Left lung (tissue), 4 donors: ENCODE measurements at regions not wholly inside any gene's neighbourhood (a gene's known extent, or its start where the extent isn't known, plus 50 kb on each side); places are given as distances from the start of the nearest gene placed in this dataset.

Experiments
- ATAC-seq: fragments of 200-7000 bp; cut with Tn5 transposase; one replicate; pipeline ENCODE4 v1.9.1; 2020; ENCODE audit warnings: moderate library complexity
- DNase-seq, 4 donors: peaks; one replicate each; pipeline ENCODE4 v3.0.0-alpha.2; 2013 to 2020
- H3K27ac ChIP-seq, 2 donors: fragments of 200-600 bp; sonication (generic) in 1 of 2; one replicate each; pipeline versions ENCODE4 v1.5.0 to v1.8.0; 2020 to 2021
- H3K27me3 ChIP-seq, 2 donors: fragments of 200-600 bp; sonication (generic) in 1 of 2; one replicate each; pipeline versions ENCODE4 v1.5.0 to v1.8.0; 2020 to 2021
- H3K36me3 ChIP-seq, 2 donors: fragments of 200-600 bp; sonication (generic) in 1 of 2; one replicate each; pipeline versions ENCODE4 v1.5.0 to v1.8.0; 2020 to 2021
- H3K4me1 ChIP-seq, 2 donors: fragments of 200-600 bp; one replicate each; pipeline ENCODE4 v1.8.0; 2021
- H3K4me3 ChIP-seq, 2 donors: fragments of 200-600 bp; sonication (generic) in 1 of 2; one replicate each; pipeline versions ENCODE4 v1.5.0 to v1.8.0; 2020 to 2021; ENCODE audit warnings: mild to moderate bottlenecking in 1 of 2
- H3K9me3 ChIP-seq, 2 donors: fragments of 200-600 bp; sonication (generic) in 1 of 2; one replicate each; pipeline versions ENCODE4 v1.5.0 to v1.8.0; 2020 to 2021
- intact Hi-C, 2 donors: fragments of 100-400 bp; cut with DNase I; formaldehyde crosslinking; loops; one replicate each; pipeline versions ENCODE4 v1.11.2 to v1.14.2; 2022
- TF ChIP-seq, protein P1 (sequence below), 2 donors: fragments of 200-600 bp; sonication (generic) in 1 of 2; IDR thresholded peaks; one replicate each; pipeline versions ENCODE4 v1.5.0 to v1.8.0; 2021; ENCODE audit warnings: antibody characterized with exemption in 2 of 2
- donor health status: DM: no; HTN: yes; CAD: no.
- donor health status: DM: no; HTN: no; CAD: no.

DNA sequence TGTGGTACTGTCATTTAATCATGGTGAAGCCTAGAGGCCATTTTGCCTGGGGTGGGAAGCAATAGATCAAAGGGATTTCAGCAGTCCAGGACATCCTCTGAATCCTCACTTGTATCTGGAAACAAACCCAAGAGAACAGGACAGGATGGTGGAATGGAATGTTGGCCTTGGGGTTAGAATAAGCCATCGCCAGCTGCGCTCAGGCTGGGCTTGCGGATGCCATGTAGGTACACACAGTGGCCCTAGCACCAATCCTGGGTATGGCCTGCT is 76.5 kb upstream of the ALDH1A3 start:
- Histone ChIP-seq H3K4me3 (no peak overlapping the region), H3K36me3 (no peaks in the 10 kb centered on the region), H3K4me1 (no peaks in the 10 kb centered on the region), H3K27ac (no peak overlapping the region), H3K9me3 (peaks cover 0 to 22% of the 10 kb centered on the region in 2 donors), H3K27me3 (no peaks in the 10 kb centered on the region)
- TF ChIP-seq, protein P1, sequence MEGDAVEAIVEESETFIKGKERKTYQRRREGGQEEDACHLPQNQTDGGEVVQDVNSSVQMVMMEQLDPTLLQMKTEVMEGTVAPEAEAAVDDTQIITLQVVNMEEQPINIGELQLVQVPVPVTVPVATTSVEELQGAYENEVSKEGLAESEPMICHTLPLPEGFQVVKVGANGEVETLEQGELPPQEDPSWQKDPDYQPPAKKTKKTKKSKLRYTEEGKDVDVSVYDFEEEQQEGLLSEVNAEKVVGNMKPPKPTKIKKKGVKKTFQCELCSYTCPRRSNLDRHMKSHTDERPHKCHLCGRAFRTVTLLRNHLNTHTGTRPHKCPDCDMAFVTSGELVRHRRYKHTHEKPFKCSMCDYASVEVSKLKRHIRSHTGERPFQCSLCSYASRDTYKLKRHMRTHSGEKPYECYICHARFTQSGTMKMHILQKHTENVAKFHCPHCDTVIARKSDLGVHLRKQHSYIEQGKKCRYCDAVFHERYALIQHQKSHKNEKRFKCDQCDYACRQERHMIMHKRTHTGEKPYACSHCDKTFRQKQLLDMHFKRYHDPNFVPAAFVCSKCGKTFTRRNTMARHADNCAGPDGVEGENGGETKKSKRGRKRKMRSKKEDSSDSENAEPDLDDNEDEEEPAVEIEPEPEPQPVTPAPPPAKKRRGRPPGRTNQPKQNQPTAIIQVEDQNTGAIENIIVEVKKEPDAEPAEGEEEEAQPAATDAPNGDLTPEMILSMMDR (IDR thresholded peaks at IDR 0.05), result no peak
- no peak for DNase-seq
- intact Hi-C loops, result no loop called here
- ATAC-seq, result no peak

- H3K4me3 ChIP-seq, result no peak overlapping the region
- no peak overlapping the region for H3K27ac ChIP-seq
- intact Hi-C loops, result no loop called here
Measured at GRCh38 chr15:100806157-100806556, 73.5 kb upstream of the ALDH1A3 start.

DNA sequence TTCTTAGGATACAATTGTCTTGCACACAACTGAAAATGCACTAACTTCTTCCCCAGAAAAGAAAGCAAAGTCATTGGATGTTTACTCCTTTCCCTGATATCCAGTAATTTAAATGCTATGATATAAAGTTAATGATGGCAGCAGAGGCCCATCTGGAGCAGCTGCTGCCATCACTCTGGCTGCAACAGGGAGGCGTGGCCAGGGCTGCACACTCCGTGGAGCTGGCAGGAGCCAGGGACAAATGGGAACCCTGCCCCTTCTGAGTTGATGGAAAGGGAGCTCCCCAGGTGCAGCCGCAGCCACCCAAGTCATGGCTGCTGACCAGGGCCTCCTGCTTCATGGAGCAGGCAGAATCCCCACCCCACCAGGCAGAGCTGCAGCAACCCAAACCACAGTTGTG is 72.6 kb upstream of the ALDH1A3 start:
- intact Hi-C loops, result no loop called here
- Histone ChIP-seq H3K27ac (no peak overlapping the region), H3K27me3 (no peaks in the 10 kb centered on the region), H3K4me1 (no peaks in the 10 kb centered on the region), H3K4me3 (no peak overlapping the region), H3K9me3 (peaks cover 0 to 23% of the 10 kb centered on the region in 2 donors), H3K36me3 (no peaks in the 10 kb centered on the region)
- DNase-seq (peak in 1 of 4 donors; percentile 70), ATAC-seq (no peak)
- TF ChIP-seq, protein P1 (IDR thresholded peaks at IDR 0.05), result no peak

More at GRCh38 chr15:100806157-100806556, 73.5 kb upstream of the ALDH1A3 start:
- DNase-seq (no peak), ATAC-seq (no peak)
- TF ChIP-seq, protein P1 (IDR thresholded peaks at IDR 0.05), result no peak
- Histone ChIP-seq H3K27me3 (no peaks in the 10 kb centered on the region), H3K36me3 (no peaks in the 10 kb centered on the region), H3K4me1 (no peaks in the 10 kb centered on the region), H3K9me3 (peaks cover 0 to 23% of the 10 kb centered on the region in 2 donors)

- ATAC-seq (no peak), DNase-seq (no peak)
- Histone ChIP-seq H3K27ac (no peak overlapping the region), H3K4me1 (no peaks in the 10 kb centered on the region), H3K4me3 (no peak overlapping the region), H3K9me3 (peaks cover 0 to 25% of the 10 kb centered on the region in 2 donors), H3K27me3 (no peaks in the 10 kb centered on the region), H3K36me3 (no peaks in the 10 kb centered on the region)
- intact Hi-C loops, result no loop called here
- TF ChIP-seq, protein P1 (IDR thresholded peaks at IDR 0.05), result no peak
Measured at GRCh38 chr15:100808691-100809090, 70.9 kb upstream of the ALDH1A3 start.

DNA sequence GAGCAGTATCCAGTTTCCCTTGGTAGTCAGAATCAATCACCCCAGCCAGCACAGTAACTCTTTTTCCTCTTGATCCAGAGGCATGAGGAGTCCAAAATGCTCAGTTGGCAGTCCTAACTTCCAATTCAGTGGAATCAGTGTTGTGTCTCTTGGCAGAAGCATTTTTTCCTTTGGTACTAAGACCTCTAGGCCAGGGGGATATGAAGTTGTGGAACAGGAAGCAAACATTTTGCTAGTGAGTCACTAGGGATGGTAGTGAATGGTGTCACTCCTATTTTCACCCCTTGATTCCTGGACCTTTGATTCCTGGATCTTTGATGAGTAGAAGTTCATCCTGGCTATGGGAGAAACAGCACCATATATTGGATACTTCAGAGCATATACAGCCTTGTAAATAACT is 70.5 kb upstream of the ALDH1A3 start:
- Histone ChIP-seq H3K27me3 (no peaks in the 10 kb centered on the region), H3K36me3 (no peaks in the 10 kb centered on the region), H3K4me1 (no peaks in the 10 kb centered on the region), H3K4me3 (no peak overlapping the region), H3K9me3 (peaks cover 0 to 28% of the 10 kb centered on the region in 2 donors), H3K27ac (no peak overlapping the region)
- intact Hi-C loops, result no loop called here
- DNase-seq (no peak), ATAC-seq (no peak)
- TF ChIP-seq, protein P1 (IDR thresholded peaks at IDR 0.05), result no peak
